ENCODE measurements at regions not wholly inside any gene's neighbourhood (a gene's known extent, or its start where the extent isn't known, plus 50 kb on each side); places are given as distances from the start of the nearest gene placed in this dataset.

DNA sequence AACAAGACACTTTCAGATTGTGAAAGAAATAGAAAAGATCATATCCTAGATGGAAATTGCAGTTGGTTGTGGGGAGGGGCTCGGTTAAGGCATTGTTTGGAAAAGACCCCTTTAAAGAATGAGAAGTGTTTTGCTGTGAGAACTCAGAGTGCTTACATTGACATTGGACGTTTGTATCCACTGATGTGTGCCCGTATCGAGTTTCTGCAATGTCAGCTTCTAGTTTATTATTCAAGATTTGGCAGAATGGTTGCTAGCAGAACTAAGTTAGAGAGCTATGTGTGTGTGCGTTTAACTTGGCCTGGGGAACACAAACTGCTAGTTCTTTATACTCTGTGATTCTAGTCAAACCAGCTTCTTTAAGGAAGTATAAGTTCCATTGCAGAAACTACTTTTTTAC lies 2702.5 kb downstream of the PCDH7 start:
- no peak for TF ChIP-seq EP300 (IDR thresholded peaks at IDR 0.05)
- no peak for TF ChIP-seq POLR2A (IDR thresholded peaks at IDR 0.05; ENCODE audit: low read depth)
- no peak for TF ChIP-seq POLR2AphosphoS5 (IDR thresholded peaks at IDR 0.05)
- TF ChIP-seq, protein P1, sequence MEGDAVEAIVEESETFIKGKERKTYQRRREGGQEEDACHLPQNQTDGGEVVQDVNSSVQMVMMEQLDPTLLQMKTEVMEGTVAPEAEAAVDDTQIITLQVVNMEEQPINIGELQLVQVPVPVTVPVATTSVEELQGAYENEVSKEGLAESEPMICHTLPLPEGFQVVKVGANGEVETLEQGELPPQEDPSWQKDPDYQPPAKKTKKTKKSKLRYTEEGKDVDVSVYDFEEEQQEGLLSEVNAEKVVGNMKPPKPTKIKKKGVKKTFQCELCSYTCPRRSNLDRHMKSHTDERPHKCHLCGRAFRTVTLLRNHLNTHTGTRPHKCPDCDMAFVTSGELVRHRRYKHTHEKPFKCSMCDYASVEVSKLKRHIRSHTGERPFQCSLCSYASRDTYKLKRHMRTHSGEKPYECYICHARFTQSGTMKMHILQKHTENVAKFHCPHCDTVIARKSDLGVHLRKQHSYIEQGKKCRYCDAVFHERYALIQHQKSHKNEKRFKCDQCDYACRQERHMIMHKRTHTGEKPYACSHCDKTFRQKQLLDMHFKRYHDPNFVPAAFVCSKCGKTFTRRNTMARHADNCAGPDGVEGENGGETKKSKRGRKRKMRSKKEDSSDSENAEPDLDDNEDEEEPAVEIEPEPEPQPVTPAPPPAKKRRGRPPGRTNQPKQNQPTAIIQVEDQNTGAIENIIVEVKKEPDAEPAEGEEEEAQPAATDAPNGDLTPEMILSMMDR (IDR thresholded peaks at IDR 0.05) = no peak
- no peaks in the 10 kb centered on the region for H3K9me3 ChIP-seq
- intact Hi-C loops (cut with DNase I) = no loop called here
- WGBS = 56% methylated on average over 5 of the region's 5 CpGs
- no peak for DNase-seq (ENCODE audit: extremely low spot score)
- no peaks in the 10 kb centered on the region for H3K36me3 ChIP-seq
- no peaks in the 10 kb centered on the region for H3K4me1 ChIP-seq
- no peak overlapping the region for H3K27ac ChIP-seq (replicated peaks in 1 of 4)
- no peak overlapping the region for H3K4me3 ChIP-seq
- no peaks in the 10 kb centered on the region for H3K27me3 ChIP-seq

DNA sequence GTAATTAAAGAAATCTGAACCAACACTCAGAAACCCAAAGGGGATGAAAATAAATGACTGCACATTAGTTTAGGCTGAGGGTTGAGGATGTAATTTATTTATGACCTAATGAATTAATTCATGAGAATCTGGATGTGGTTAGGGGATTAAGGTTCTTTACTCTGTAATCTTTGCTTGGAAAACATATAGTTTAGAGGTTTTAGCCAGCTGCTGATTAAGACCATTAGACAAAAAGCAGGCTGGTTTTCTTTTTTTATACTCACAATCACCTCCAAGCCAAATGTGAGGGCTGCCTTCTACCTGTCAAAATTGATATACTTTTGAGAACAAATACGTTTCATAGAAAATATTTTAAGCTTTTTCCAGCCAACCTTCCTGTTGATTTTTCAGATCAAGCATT lies 2705.8 kb downstream of the PCDH7 start:
- H3K27me3 ChIP-seq = no peaks in the 10 kb centered on the region
- no peak overlapping the region for H3K27ac ChIP-seq (replicated peaks in 1 of 4)
- H3K36me3 ChIP-seq = no peaks in the 10 kb centered on the region
- TF ChIP-seq POLR2AphosphoS5 (IDR thresholded peaks at IDR 0.05) (no peak), POLR2A (IDR thresholded peaks at IDR 0.05; ENCODE audit: low read depth) (no peak), EP300 (IDR thresholded peaks at IDR 0.05) (no peak)
- TF ChIP-seq, protein P1 (IDR thresholded peaks at IDR 0.05) = no peak
- intact Hi-C loops (cut with DNase I) = no loop called here
- DNase-seq (ENCODE audit: extremely low spot score) = no peak
- no peaks in the 10 kb centered on the region for H3K9me3 ChIP-seq
- no peak overlapping the region for H3K4me3 ChIP-seq
- 45% methylated on average over 1 of the region's 1 CpG for WGBS
- no peaks in the 10 kb centered on the region for H3K4me1 ChIP-seq

DNA sequence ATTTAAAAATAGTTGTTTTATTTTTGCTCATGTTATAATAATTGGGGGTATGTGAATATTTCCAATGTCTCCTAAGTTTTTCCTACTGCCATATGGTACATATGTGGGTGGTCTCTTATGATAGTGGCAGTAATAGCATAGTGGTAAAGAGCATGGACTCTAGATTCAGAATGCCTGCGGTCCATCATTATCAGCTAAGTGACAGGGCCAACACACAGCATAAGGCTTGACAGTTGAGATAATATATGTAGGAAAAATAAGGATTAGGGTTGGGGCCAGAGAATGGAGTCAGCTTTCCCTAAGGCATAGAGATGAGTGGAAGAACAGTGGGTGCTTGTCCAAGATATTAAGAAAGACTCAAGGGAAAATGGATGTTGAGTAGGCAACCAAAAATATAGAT lies 2707.5 kb downstream of the PCDH7 start:
- no peak for DNase-seq (ENCODE audit: extremely low spot score)
- H3K27ac ChIP-seq (replicated peaks in 1 of 4) = no peak overlapping the region
- intact Hi-C loops (cut with DNase I) = no loop called here
- 65% methylated on average over 1 of the region's 1 CpG for WGBS
- no peaks in the 10 kb centered on the region for H3K9me3 ChIP-seq
- H3K27me3 ChIP-seq = no peaks in the 10 kb centered on the region
- no peak overlapping the region for H3K4me3 ChIP-seq
- no peaks in the 10 kb centered on the region for H3K36me3 ChIP-seq
- no peak for TF ChIP-seq EP300 (IDR thresholded peaks at IDR 0.05)
- TF ChIP-seq POLR2A (IDR thresholded peaks at IDR 0.05; ENCODE audit: low read depth) = no peak
- TF ChIP-seq, protein P1 (IDR thresholded peaks at IDR 0.05) = no peak
- TF ChIP-seq POLR2AphosphoS5 (IDR thresholded peaks at IDR 0.05) = no peak
- no peaks in the 10 kb centered on the region for H3K4me1 ChIP-seq

DNA sequence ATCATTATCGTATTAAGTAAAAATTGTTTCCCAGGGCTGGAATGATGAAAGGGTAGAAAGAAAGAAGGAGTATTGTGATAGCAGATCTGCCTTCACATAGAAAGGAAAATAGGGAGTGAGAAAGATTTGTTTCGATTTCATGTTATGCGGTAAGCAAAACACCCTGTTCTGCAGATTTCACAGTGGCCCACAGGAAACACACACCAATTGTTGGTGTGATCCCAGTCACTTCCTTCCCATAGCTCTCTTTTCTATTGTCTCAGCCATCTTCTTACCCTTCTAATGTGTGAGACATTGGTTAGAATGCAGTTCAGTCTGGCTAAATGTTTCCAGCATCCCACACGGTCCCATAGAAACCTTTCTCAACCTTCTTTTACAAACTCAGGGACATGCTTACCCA lies 2709.8 kb downstream of the PCDH7 start:
- H3K27ac ChIP-seq (replicated peaks in 1 of 4) = no peak overlapping the region
- H3K4me1 ChIP-seq = no peaks in the 10 kb centered on the region
- WGBS = 88% methylated on average over 4 of the region's 4 CpGs
- H3K4me3 ChIP-seq = no peak overlapping the region
- no peaks in the 10 kb centered on the region for H3K36me3 ChIP-seq
- intact Hi-C loops (cut with DNase I) = no loop called here
- no peak for TF ChIP-seq POLR2AphosphoS5 (IDR thresholded peaks at IDR 0.05)
- TF ChIP-seq POLR2A (IDR thresholded peaks at IDR 0.05; ENCODE audit: low read depth) = no peak
- TF ChIP-seq, protein P1 (IDR thresholded peaks at IDR 0.05) = no peak
- no peak for TF ChIP-seq EP300 (IDR thresholded peaks at IDR 0.05)
- H3K9me3 ChIP-seq = no peaks in the 10 kb centered on the region
- H3K27me3 ChIP-seq = no peaks in the 10 kb centered on the region
- no peak for DNase-seq (ENCODE audit: extremely low spot score)

DNA sequence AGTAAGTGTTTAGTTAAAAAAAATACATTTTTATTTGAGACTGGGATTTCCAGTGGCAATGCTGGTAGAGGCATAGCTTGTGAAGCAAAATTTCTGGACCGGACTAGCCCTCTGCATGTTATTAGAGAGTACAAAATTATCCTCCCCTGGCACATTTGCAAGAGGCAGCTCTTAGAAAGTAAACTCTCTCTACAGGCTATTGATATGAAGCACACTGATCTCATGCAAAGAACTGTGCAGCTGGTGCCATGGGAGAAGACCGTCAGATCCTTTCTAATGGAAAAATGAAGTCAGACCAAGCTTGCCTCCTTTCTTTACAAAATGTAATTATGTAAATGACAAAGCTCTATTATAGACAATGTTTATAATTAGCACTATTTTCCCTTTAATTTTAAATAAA lies 2717.2 kb downstream of the PCDH7 start:
- Histone ChIP-seq H3K36me3 (no peaks in the 10 kb centered on the region), H3K4me1 (no peaks in the 10 kb centered on the region), H3K4me3 (no peak overlapping the region), H3K27ac (replicated peaks in 1 of 4) (no peak overlapping the region), H3K27me3 (no peaks in the 10 kb centered on the region), H3K9me3 (no peaks in the 10 kb centered on the region)
- TF ChIP-seq POLR2A (IDR thresholded peaks at IDR 0.05; ENCODE audit: low read depth) (no peak), POLR2AphosphoS5 (IDR thresholded peaks at IDR 0.05) (no peak), EP300 (IDR thresholded peaks at IDR 0.05) (no peak)
- TF ChIP-seq, protein P1 (IDR thresholded peaks at IDR 0.05) = no peak
- no peak for DNase-seq (ENCODE audit: extremely low spot score)
- intact Hi-C loops (cut with DNase I) = no loop called here
- WGBS = 72% methylated on average over 2 of the region's 2 CpGs
